ENCODE measurements at regions not wholly inside any gene's neighbourhood (a gene's known extent, or its start where the extent isn't known, plus 50 kb on each side); places are given as distances from the start of the nearest gene placed in this dataset.

DNA sequence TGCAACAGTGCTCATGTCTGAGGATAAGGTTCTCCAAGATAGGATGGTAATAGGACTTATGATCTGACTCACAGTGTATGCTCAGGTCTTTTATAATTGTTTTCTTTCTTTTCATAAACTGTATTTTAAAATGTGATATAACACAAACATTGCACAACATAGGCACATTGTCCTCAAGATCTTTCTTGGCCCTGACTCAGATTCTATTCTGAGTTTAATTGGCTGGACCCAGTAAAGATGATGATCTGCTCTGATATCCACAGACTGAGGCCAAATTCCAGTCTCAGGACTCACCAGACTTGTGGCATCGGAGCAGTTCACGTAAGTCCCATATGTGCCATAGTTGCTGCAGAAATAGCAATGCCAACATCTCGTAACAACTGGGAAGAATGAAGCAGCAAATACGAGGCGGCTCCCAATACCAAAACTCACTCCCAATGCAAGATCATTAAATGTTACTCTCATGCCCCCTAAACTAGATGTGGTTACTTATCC is 448.9 kb upstream of the SLC14A2 start:
- DNase-seq (ENCODE audit: low read depth, low spot score) (no peak), ATAC-seq (no peak)
- no peaks in the 10 kb centered on the region for H3K79me2 ChIP-seq (ENCODE audit: insufficient read depth, low read length)
- no peak overlapping the region for H3K27ac ChIP-seq (ENCODE audit: low read depth, low read length)
- TF ChIP-seq POLR2A (IDR thresholded peaks at IDR 0.05; ENCODE audit: borderline replicate concordance, extremely low read depth, insufficient read depth, insufficient read length) (no peak), EGR1 (IDR thresholded peaks at IDR 0.05; ENCODE audit: low read depth) (no peak), YY1 (IDR thresholded peaks at IDR 0.05; ENCODE audit: extremely low read depth, insufficient replicate concordance, low read depth, low read length) (no peak), CBX3 (IDR thresholded peaks at IDR 0.05; ENCODE audit: low read depth) (no peak), SIN3A (IDR thresholded peaks at IDR 0.05; ENCODE audit: low read depth) (no peak), POLR2AphosphoS5 (IDR thresholded peaks at IDR 0.05; ENCODE audit: low read depth, low read length) (no peak), SP1 (IDR thresholded peaks at IDR 0.05; ENCODE audit: low read depth) (no peak), FOSL1 (IDR thresholded peaks at IDR 0.05; ENCODE audit: low read depth) (no peak), JUND (IDR thresholded peaks at IDR 0.05) (no peak), CEBPB (IDR thresholded peaks at IDR 0.05; ENCODE audit: low read depth) (no peak), RAD21 (IDR thresholded peaks at IDR 0.05; ENCODE audit: low read depth) (no peak)
- TF ChIP-seq, protein P1, sequence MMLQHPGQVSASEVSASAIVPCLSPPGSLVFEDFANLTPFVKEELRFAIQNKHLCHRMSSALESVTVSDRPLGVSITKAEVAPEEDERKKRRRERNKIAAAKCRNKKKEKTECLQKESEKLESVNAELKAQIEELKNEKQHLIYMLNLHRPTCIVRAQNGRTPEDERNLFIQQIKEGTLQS (IDR thresholded peaks at IDR 0.05) = no peak
- TF ChIP-seq, protein P2, sequence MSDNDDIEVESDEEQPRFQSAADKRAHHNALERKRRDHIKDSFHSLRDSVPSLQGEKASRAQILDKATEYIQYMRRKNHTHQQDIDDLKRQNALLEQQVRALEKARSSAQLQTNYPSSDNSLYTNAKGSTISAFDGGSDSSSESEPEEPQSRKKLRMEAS (IDR thresholded peaks at IDR 0.05) = no peak
- TF ChIP-seq, protein P3, sequence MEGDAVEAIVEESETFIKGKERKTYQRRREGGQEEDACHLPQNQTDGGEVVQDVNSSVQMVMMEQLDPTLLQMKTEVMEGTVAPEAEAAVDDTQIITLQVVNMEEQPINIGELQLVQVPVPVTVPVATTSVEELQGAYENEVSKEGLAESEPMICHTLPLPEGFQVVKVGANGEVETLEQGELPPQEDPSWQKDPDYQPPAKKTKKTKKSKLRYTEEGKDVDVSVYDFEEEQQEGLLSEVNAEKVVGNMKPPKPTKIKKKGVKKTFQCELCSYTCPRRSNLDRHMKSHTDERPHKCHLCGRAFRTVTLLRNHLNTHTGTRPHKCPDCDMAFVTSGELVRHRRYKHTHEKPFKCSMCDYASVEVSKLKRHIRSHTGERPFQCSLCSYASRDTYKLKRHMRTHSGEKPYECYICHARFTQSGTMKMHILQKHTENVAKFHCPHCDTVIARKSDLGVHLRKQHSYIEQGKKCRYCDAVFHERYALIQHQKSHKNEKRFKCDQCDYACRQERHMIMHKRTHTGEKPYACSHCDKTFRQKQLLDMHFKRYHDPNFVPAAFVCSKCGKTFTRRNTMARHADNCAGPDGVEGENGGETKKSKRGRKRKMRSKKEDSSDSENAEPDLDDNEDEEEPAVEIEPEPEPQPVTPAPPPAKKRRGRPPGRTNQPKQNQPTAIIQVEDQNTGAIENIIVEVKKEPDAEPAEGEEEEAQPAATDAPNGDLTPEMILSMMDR (IDR thresholded peaks at IDR 0.05 in 2 of 3, conservative IDR thresholded peaks at IDR 0.05 in 1 of 3; ENCODE audit: borderline replicate concordance in 1 of 3, insufficient read depth in 1 of 3, low read depth in 2 of 3, low read length in 2 of 3) = no peak
- H3K4me2 ChIP-seq (ENCODE audit: low read length) = no peak overlapping the region
- POLR2A ChIA-PET = no interaction called here
- RAD21 ChIA-PET (ENCODE audit: low non-redundant PET in 1 of 2, low total read pairs in 2 of 2, uncharacterized antibody in 2 of 2, unreplicated experiment in 2 of 2) = no interaction called here
- H3K9ac ChIP-seq (ENCODE audit: low read length) = no peak overlapping the region
- CTCF ChIA-PET = no interaction called here
- H3K4me3 ChIP-seq (replicated peaks in 1 of 2; ENCODE audit: low read depth in 1 of 2, low read length in 2 of 2) = no peak overlapping the region
- no peak overlapping the region for H2AFZ ChIP-seq (ENCODE audit: low read depth, low read length, poor library complexity, severe bottlenecking)
- H3K4me1 ChIP-seq (ENCODE audit: control insufficient read depth in 1 of 2, insufficient read depth in 2 of 2, low read length in 2 of 2) = no peaks in the 10 kb centered on the region
- no peaks in the 10 kb centered on the region for H3K36me3 ChIP-seq (ENCODE audit: control insufficient read depth in 1 of 2, insufficient read depth in 2 of 2, low read length in 2 of 2)
- H3K27me3 ChIP-seq (ENCODE audit: insufficient read depth, low read length) = no peaks in the 10 kb centered on the region
- intact Hi-C loops (cut with micrococcal nuclease) = no loop called here
- H3K9me2 ChIP-seq (ENCODE audit: insufficient read depth) = no peaks in the 10 kb centered on the region
- peaks cover 6 to 16% of the 10 kb centered on the region in 2 experiments; a peak in 2 of 4 replicates for H3K9me3 ChIP-seq (ENCODE audit: control insufficient read depth in 1 of 2, insufficient read depth in 1 of 2, low read depth in 1 of 2, low read length in 2 of 2)
- no peaks in the 10 kb centered on the region for H4K20me1 ChIP-seq (ENCODE audit: insufficient read depth)
- BruUV-seq (replicated peaks) = no TSS peak
